SK-N-SH treated with all-trans-retinoic acid at 6 μM for 48 hours (cell line): ENCODE measurements at regions not wholly inside any gene's neighbourhood (a gene's known extent, or its start where the extent isn't known, plus 50 kb on each side); places are given as distances from the start of the nearest gene placed in this dataset.

Experiments used
- ATAC-seq: fragments of 200-7000 bp; cut with Tn5 transposase; 3 replicates; pipeline ENCODE4 v1.9.1; 2020; ENCODE audit warnings: mild to moderate bottlenecking, moderate library complexity
- ARNTL ChIP-seq: fragments of 450-650 bp; formaldehyde crosslinking; IDR thresholded peaks from 2 replicates; pipeline ENCODE4 v1.5.0; 2020; ENCODE audit warnings: low read depth, mild to moderate bottlenecking, moderate library complexity, borderline replicate concordance
- BACH2 ChIP-seq: fragments of 250-450 bp; sonication (Bioruptor Pico); IDR thresholded peaks from 2 replicates; pipeline ENCODE4 v1.9.0; 2021; ENCODE audit warnings: mild to moderate bottlenecking, borderline replicate concordance
- CSDC2 ChIP-seq: fragments of 250-450 bp; sonication (Bioruptor Pico); IDR thresholded peaks from 2 replicates; pipeline ENCODE4 v1.5.0; 2020; ENCODE audit warnings: mild to moderate bottlenecking, moderate library complexity
- ESRRG ChIP-seq: fragments of 250-450 bp; sonication (Bioruptor Pico); IDR thresholded peaks from 2 replicates; pipeline ENCODE4 v1.6.1; 2021; ENCODE audit warnings: mild to moderate bottlenecking
- GLIS3 ChIP-seq: fragments of 250-450 bp; sonication (Bioruptor Pico); IDR thresholded peaks from 2 replicates; pipeline ENCODE4 v1.5.0; 2020; ENCODE audit warnings: mild to moderate bottlenecking, moderate library complexity
- ISL1 ChIP-seq: fragments of 250-450 bp; sonication (Bioruptor Pico); IDR thresholded peaks from 2 replicates; pipeline ENCODE4 v2.1.2; 2022; ENCODE audit warnings: mild to moderate bottlenecking, moderate library complexity
- OSR1 ChIP-seq: fragments of 250-450 bp; sonication (Bioruptor Pico); IDR thresholded peaks from 2 replicates; pipeline ENCODE4 v1.8.0; 2022; ENCODE audit warnings: moderate library complexity, mild to moderate bottlenecking, inconsistent platforms
- PPARA ChIP-seq: fragments of 250-450 bp; sonication (Bioruptor Pico); IDR thresholded peaks from 2 replicates; pipeline ENCODE4 v1.5.0; 2020; ENCODE audit warnings: mild to moderate bottlenecking, borderline replicate concordance
- RARB ChIP-seq: fragments of 250-450 bp; sonication (Bioruptor Pico); IDR thresholded peaks from 2 replicates; pipeline ENCODE4 v1.8.0; 2021; ENCODE audit warnings: mild to moderate bottlenecking, moderate library complexity
- SNAI2 ChIP-seq: fragments of 250-450 bp; sonication (Bioruptor Pico); IDR thresholded peaks from 2 replicates; pipeline ENCODE4 v1.5.0; 2020; ENCODE audit warnings: mild to moderate bottlenecking, moderate library complexity
- TCF4 ChIP-seq: fragments of 250-450 bp; sonication (Bioruptor Pico); IDR thresholded peaks from 2 replicates; pipeline ENCODE4 v1.8.0; 2021; ENCODE audit warnings: mild to moderate bottlenecking, moderate library complexity, borderline replicate concordance
- TOX ChIP-seq: fragments of 250-450 bp; sonication (Bioruptor Pico); IDR thresholded peaks from 2 replicates; pipeline ENCODE4 v1.8.0; 2021; ENCODE audit warnings: mild to moderate bottlenecking, moderate library complexity, borderline replicate concordance
- ZC3H10 ChIP-seq: fragments of 250-450 bp; sonication (Bioruptor Pico); IDR thresholded peaks from 2 replicates; pipeline ENCODE4 v1.5.1; 2021; ENCODE audit warnings: mild to moderate bottlenecking, moderate library complexity
- ZFP3 ChIP-seq: fragments of 250-450 bp; sonication (Bioruptor Pico); IDR thresholded peaks from 2 replicates; pipeline ENCODE4 v1.5.0; 2020; ENCODE audit warnings: mild to moderate bottlenecking, moderate library complexity
- ZFP30 ChIP-seq: fragments of 450-650 bp; formaldehyde crosslinking; IDR thresholded peaks from 2 replicates; pipeline ENCODE4 v1.5.0; 2022; ENCODE audit warnings: mild to moderate bottlenecking, moderate library complexity
- ZNF565 ChIP-seq: fragments of 450-650 bp; formaldehyde crosslinking; conservative IDR thresholded peaks from 2 replicates; pipeline ENCODE4 v1.5.0; 2020; ENCODE audit warnings: low read depth, mild to moderate bottlenecking, moderate library complexity
- ZNF70 ChIP-seq: fragments of 450-650 bp; formaldehyde crosslinking; IDR thresholded peaks from 2 replicates; pipeline ENCODE4 v1.5.0; 2020; ENCODE audit warnings: mild to moderate bottlenecking, moderate library complexity
- ZNF8 ChIP-seq: fragments of 450-650 bp; formaldehyde crosslinking; IDR thresholded peaks from 2 replicates; pipeline ENCODE4 v1.5.0; 2020; ENCODE audit warnings: mild to moderate bottlenecking, moderate library complexity
- TF ChIP-seq, protein P1 (sequence below): fragments of 250-450 bp; sonication (Bioruptor Pico); IDR thresholded peaks from 2 replicates; pipeline ENCODE4 v1.8.0; 2020; ENCODE audit warnings: mild to moderate bottlenecking, moderate library complexity, borderline replicate concordance
- TF ChIP-seq, protein P2 (sequence below): fragments of 250-450 bp; sonication (Bioruptor Pico); IDR thresholded peaks from 2 replicates; pipeline ENCODE4 v1.5.1; 2020; ENCODE audit warnings: low read depth, mild to moderate bottlenecking, moderate library complexity
- TF ChIP-seq, protein P3 (sequence below): fragments of 250-450 bp; sonication (Bioruptor Pico); IDR thresholded peaks from 2 replicates; pipeline ENCODE4 v1.5.0; 2020; ENCODE audit warnings: mild to moderate bottlenecking, moderate library complexity
- TF ChIP-seq, protein P4 (sequence below): fragments of 250-450 bp; sonication (Bioruptor Pico); IDR thresholded peaks from 2 replicates; pipeline ENCODE4 v1.5.1; 2021; ENCODE audit warnings: mild to moderate bottlenecking, moderate library complexity

DNA sequence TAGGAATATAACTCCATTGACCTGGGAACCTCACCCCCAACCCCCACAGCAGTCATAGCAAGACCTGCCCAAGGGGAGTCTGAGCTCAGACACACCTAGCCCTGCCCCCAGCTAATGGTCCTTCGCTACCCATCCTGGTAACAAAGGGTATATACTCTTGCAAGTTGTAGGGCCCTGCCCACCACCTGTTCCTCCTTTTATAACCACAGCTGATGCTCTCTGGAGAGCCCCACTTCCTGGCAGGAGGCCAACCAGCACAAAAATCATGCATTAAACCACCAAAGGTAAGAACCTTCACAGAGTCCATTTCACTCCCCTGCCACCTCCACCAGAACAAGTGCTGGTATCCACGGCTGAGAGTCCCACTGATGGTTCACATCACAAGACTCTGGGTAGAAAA, 1195.3 kb upstream of the SEMA6A start:
- TF ChIP-seq SNAI2 (CRISPR knock-in tag) (no peak), ZNF565 (CRISPR knock-in tag) (no peak), PPARA (CRISPR knock-in tag) (no peak), ESRRG (CRISPR knock-in tag) (no peak), ISL1 (CRISPR knock-in tag) (no peak), OSR1 (no peak), ZFP3 (CRISPR knock-in tag) (no peak), CSDC2 (CRISPR knock-in tag) (no peak), GLIS3 (CRISPR knock-in tag) (no peak), ZFP30 (no peak), BACH2 (CRISPR knock-in tag) (no peak), ZNF70 (no peak), TOX (CRISPR knock-in tag) (no peak), ZNF8 (CRISPR knock-in tag) (no peak), ZC3H10 (CRISPR knock-in tag) (no peak)
- TF ChIP-seq, protein P1, sequence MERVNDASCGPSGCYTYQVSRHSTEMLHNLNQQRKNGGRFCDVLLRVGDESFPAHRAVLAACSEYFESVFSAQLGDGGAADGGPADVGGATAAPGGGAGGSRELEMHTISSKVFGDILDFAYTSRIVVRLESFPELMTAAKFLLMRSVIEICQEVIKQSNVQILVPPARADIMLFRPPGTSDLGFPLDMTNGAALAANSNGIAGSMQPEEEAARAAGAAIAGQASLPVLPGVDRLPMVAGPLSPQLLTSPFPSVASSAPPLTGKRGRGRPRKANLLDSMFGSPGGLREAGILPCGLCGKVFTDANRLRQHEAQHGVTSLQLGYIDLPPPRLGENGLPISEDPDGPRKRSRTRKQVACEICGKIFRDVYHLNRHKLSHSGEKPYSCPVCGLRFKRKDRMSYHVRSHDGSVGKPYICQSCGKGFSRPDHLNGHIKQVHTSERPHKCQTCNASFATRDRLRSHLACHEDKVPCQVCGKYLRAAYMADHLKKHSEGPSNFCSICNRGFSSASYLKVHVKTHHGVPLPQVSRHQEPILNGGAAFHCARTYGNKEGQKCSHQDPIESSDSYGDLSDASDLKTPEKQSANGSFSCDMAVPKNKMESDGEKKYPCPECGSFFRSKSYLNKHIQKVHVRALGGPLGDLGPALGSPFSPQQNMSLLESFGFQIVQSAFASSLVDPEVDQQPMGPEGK (CRISPR knock-in tag): no peak
- TF ChIP-seq, protein P2, sequence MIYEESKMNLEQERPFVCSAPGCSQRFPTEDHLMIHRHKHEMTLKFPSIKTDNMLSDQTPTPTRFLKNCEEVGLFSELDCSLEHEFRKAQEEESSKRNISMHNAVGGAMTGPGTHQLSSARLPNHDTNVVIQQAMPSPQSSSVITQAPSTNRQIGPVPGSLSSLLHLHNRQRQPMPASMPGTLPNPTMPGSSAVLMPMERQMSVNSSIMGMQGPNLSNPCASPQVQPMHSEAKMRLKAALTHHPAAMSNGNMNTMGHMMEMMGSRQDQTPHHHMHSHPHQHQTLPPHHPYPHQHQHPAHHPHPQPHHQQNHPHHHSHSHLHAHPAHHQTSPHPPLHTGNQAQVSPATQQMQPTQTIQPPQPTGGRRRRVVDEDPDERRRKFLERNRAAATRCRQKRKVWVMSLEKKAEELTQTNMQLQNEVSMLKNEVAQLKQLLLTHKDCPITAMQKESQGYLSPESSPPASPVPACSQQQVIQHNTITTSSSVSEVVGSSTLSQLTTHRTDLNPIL: no peak
- TF ChIP-seq, protein P3, sequence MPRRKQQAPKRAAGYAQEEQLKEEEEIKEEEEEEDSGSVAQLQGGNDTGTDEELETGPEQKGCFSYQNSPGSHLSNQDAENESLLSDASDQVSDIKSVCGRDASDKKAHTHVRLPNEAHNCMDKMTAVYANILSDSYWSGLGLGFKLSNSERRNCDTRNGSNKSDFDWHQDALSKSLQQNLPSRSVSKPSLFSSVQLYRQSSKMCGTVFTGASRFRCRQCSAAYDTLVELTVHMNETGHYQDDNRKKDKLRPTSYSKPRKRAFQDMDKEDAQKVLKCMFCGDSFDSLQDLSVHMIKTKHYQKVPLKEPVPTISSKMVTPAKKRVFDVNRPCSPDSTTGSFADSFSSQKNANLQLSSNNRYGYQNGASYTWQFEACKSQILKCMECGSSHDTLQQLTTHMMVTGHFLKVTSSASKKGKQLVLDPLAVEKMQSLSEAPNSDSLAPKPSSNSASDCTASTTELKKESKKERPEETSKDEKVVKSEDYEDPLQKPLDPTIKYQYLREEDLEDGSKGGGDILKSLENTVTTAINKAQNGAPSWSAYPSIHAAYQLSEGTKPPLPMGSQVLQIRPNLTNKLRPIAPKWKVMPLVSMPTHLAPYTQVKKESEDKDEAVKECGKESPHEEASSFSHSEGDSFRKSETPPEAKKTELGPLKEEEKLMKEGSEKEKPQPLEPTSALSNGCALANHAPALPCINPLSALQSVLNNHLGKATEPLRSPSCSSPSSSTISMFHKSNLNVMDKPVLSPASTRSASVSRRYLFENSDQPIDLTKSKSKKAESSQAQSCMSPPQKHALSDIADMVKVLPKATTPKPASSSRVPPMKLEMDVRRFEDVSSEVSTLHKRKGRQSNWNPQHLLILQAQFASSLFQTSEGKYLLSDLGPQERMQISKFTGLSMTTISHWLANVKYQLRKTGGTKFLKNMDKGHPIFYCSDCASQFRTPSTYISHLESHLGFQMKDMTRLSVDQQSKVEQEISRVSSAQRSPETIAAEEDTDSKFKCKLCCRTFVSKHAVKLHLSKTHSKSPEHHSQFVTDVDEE (CRISPR knock-in tag): no peak
- TF ChIP-seq, protein P4, sequence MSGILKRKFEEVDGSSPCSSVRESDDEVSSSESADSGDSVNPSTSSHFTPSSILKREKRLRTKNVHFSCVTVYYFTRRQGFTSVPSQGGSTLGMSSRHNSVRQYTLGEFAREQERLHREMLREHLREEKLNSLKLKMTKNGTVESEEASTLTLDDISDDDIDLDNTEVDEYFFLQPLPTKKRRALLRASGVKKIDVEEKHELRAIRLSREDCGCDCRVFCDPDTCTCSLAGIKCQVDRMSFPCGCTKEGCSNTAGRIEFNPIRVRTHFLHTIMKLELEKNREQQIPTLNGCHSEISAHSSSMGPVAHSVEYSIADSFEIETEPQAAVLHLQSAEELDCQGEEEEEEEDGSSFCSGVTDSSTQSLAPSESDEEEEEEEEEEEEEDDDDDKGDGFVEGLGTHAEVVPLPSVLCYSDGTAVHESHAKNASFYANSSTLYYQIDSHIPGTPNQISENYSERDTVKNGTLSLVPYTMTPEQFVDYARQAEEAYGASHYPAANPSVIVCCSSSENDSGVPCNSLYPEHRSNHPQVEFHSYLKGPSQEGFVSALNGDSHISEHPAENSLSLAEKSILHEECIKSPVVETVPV (CRISPR knock-in tag): no peak
- no peak for ATAC-seq

GRCh38 chr5:117763271-117763670, 1188.6 kb upstream of the SEMA6A start:
- TF ChIP-seq ESRRG (CRISPR knock-in tag): no peak
- TF ChIP-seq TOX (CRISPR knock-in tag): no peak
- no peak for TF ChIP-seq ZC3H10 (CRISPR knock-in tag)
- no peak for TF ChIP-seq GLIS3 (CRISPR knock-in tag)
- TF ChIP-seq ARNTL (CRISPR knock-in tag): no peak
- TF ChIP-seq, protein P4 (CRISPR knock-in tag): no peak
- no peak for TF ChIP-seq ZNF565 (CRISPR knock-in tag)
- no peak for TF ChIP-seq ZNF8 (CRISPR knock-in tag)
- no peak for TF ChIP-seq ZFP30
- TF ChIP-seq ZFP3 (CRISPR knock-in tag): no peak
- TF ChIP-seq, protein P3 (CRISPR knock-in tag): no peak
- no peak for TF ChIP-seq BACH2 (CRISPR knock-in tag)
- TF ChIP-seq PPARA (CRISPR knock-in tag): no peak
- no peak for TF ChIP-seq TCF4 (CRISPR knock-in tag)
- TF ChIP-seq ZNF70: no peak
- TF ChIP-seq RARB (CRISPR knock-in tag): no peak
- TF ChIP-seq OSR1: no peak
- TF ChIP-seq, protein P2: no peak
- TF ChIP-seq, protein P1 (CRISPR knock-in tag): no peak

More at GRCh38 chr5:117763271-117763670, 1188.6 kb upstream of the SEMA6A start:
- ATAC-seq: no peak
